Karpas-422 (cell line): ENCODE measurements at regions not wholly inside any gene's neighbourhood (a gene's known extent, or its start where the extent isn't known, plus 50 kb on each side); places are given as distances from the start of the nearest gene placed in this dataset.
"Not testable (repeated sequence)": the region's sequence is repeated elsewhere in the genome, so short reads cannot be mapped to it uniquely, and the experiment has no call there.

Experiments
- DNase-seq: peaks from one replicate; pipeline ENCODE4 v3.0.0-alpha.2; 2015
- H2AFZ ChIP-seq: fragments of 200-600 bp; sonication (generic); 2 replicates; pipeline ENCODE4 v1.6.1; 2014; ENCODE audit warnings: antibody characterized with exemption, low read length, mixed read lengths
- H3K27ac ChIP-seq: fragments of 200-600 bp; sonication (generic); 2 replicates; pipeline ENCODE4 v1.5.1; 2014; ENCODE audit warnings: mild to moderate bottlenecking, low read length, moderate library complexity
- H3K27me3 ChIP-seq: fragments of 200-600 bp; sonication (generic); 2 replicates; pipeline ENCODE4 v1.6.1; 2014; ENCODE audit warnings: low read length, mixed read lengths
- H3K36me3 ChIP-seq: fragments of 200-600 bp; sonication (generic); 2 replicates; pipeline ENCODE4 v1.6.1; 2014; ENCODE audit warnings: low read length, mixed read lengths; ENCODE audit not compliant: insufficient read depth
- H3K4me1 ChIP-seq: fragments of 200-600 bp; sonication (generic); 2 replicates; pipeline ENCODE4 v1.6.1; 2014; ENCODE audit warnings: mild to moderate bottlenecking, low read length, mixed read lengths
- H3K4me2 ChIP-seq: fragments of 200-600 bp; sonication (generic); 2 replicates; pipeline ENCODE4 v1.6.1; 2014; ENCODE audit warnings: low read length, low read depth, mild to moderate bottlenecking; ENCODE audit not compliant: poor library complexity, severe bottlenecking
- H3K4me3 ChIP-seq: fragments of 200-600 bp; sonication (generic); 2 replicates; pipeline ENCODE4 v1.5.1; 2014; ENCODE audit warnings: mild to moderate bottlenecking, antibody characterized with exemption, low read length, mixed read lengths
- H3K79me2 ChIP-seq: fragments of 200-600 bp; sonication (generic); 2 replicates; pipeline ENCODE4 v1.6.1; 2014; ENCODE audit warnings: mild to moderate bottlenecking, low read length, mixed read lengths
- H3K9ac ChIP-seq: fragments of 200-600 bp; sonication (generic); 2 replicates; pipeline ENCODE4 v1.6.0; 2014; ENCODE audit warnings: low read length
- H3K9me2 ChIP-seq: fragments of 200-600 bp; sonication (generic), shearing (Covaris generic); replicated peaks from 2 replicates; pipeline ENCODE4 v1.6.0; 2014; ENCODE audit warnings: mild to moderate bottlenecking, low read length, moderate library complexity; ENCODE audit not compliant: insufficient read depth
- H3K9me3 ChIP-seq: fragments of 300-700, 200-600 bp; sonication (generic); 2 replicates; pipeline ENCODE4 v1.6.1; 2014; ENCODE audit warnings: low read length, mixed read lengths
- H4K20me1 ChIP-seq: fragments of 200-600 bp; sonication (generic); 2 replicates; pipeline ENCODE4 v1.6.1; 2014; ENCODE audit warnings: mild to moderate bottlenecking, antibody characterized with exemption, low read length, low read depth; ENCODE audit not compliant: insufficient read depth

- Histone ChIP-seq H3K79me2 (no peaks in the 10 kb centered on the region), H3K4me1 (no peaks in the 10 kb centered on the region), H3K9ac (no peak overlapping the region), H3K9me2 (no peaks in the 10 kb centered on the region), H3K36me3 (no peaks in the 10 kb centered on the region), H3K9me3 (no peaks in the 10 kb centered on the region), H2AFZ (no peak overlapping the region), H3K4me3 (no peak overlapping the region), H3K4me2 (no peak overlapping the region), H4K20me1 (no peaks in the 10 kb centered on the region), H3K27me3 (no peaks in the 10 kb centered on the region), H3K27ac (no peak overlapping the region)
- DNase-seq, result no peak
Measured at GRCh38 chr2:34787341-34787740, 1188.2 kb upstream of the FAM98A start.

- Histone ChIP-seq H3K36me3 (no peaks in the 10 kb centered on the region), H3K4me3 (no peak overlapping the region), H3K4me2 (no peak overlapping the region), H2AFZ (no peak overlapping the region), H4K20me1 (no peaks in the 10 kb centered on the region), H3K27me3 (no peaks in the 10 kb centered on the region), H3K9me2 (no peaks in the 10 kb centered on the region), H3K9me3 (no peaks in the 10 kb centered on the region; the same call in 1 of the 2 replicates), H3K27ac (no peak overlapping the region), H3K9ac (no peak overlapping the region), H3K79me2 (no peaks in the 10 kb centered on the region), H3K4me1 (no peaks in the 10 kb centered on the region)
- no peak for DNase-seq
Measured at GRCh38 chr2:34785206-34785785, 1186.2 kb upstream of the FAM98A start.

GRCh38 chr2:34784701-34785100, 1185.6 kb upstream of the FAM98A start:
- Histone ChIP-seq H3K79me2 (no peaks in the 10 kb centered on the region), H3K27ac (no peak overlapping the region), H3K9ac (no peak overlapping the region), H3K4me2 (no peak overlapping the region), H2AFZ (no peak overlapping the region), H3K9me2 (no peaks in the 10 kb centered on the region), H3K4me1 (no peaks in the 10 kb centered on the region), H4K20me1 (no peaks in the 10 kb centered on the region), H3K27me3 (no peaks in the 10 kb centered on the region), H3K9me3 (no peaks in the 10 kb centered on the region; the same call in 1 of the 2 replicates), H3K4me3 (no peak overlapping the region), H3K36me3 (no peaks in the 10 kb centered on the region)
- no peak for DNase-seq

- H3K4me2 ChIP-seq, H3K79me2 ChIP-seq, DNase-seq, H3K4me3 ChIP-seq, H3K4me1 ChIP-seq, H4K20me1 ChIP-seq, H3K27me3 ChIP-seq, H3K9ac ChIP-seq, H3K27ac ChIP-seq, H3K36me3 ChIP-seq, H2AFZ ChIP-seq, H3K9me2 ChIP-seq: not testable (repeated sequence)
- H3K9me3 ChIP-seq, result peaks cover 13% of the 10 kb centered on the region; the same call in 1 of the 2 replicates
Measured at GRCh38 chr2:34750742-34751141, 1151.6 kb upstream of the FAM98A start.

- no peaks in the 10 kb centered on the region for H3K79me2 ChIP-seq
- H3K9me3 ChIP-seq, result peaks cover 10% of the 10 kb centered on the region; the same call in 1 of the 2 replicates
- H3K4me3 ChIP-seq, result no peak overlapping the region
- H3K9me2 ChIP-seq, result no peaks in the 10 kb centered on the region
- no peaks in the 10 kb centered on the region for H3K36me3 ChIP-seq
- H3K27ac ChIP-seq, result no peak overlapping the region
- H3K4me1 ChIP-seq, result no peaks in the 10 kb centered on the region
- no peak overlapping the region for H2AFZ ChIP-seq
- no peaks in the 10 kb centered on the region for H4K20me1 ChIP-seq
- H3K27me3 ChIP-seq, result no peaks in the 10 kb centered on the region
- H3K9ac ChIP-seq, result no peak overlapping the region
- H3K4me2 ChIP-seq, result no peak overlapping the region
- no peak for DNase-seq
Measured at GRCh38 chr2:34747643-34748042, 1148.5 kb upstream of the FAM98A start.

GRCh38 chr2:34738691-34739090, 1139.6 kb upstream of the FAM98A start:
- Histone ChIP-seq H3K4me1 (no peaks in the 10 kb centered on the region), H3K9ac (no peak overlapping the region), H3K4me3 (no peak overlapping the region)

GRCh38 chr2:34737146-34737545, 1138.0 kb upstream of the FAM98A start:
- no peak overlapping the region for H3K4me3 ChIP-seq
- no peak overlapping the region for H3K27ac ChIP-seq
- DNase-seq, result no peak

More at GRCh38 chr2:34738691-34739090, 1139.6 kb upstream of the FAM98A start:
- DNase-seq, result no peak
- no peak overlapping the region for H3K27ac ChIP-seq
- no peaks in the 10 kb centered on the region for H3K9me2 ChIP-seq
- H4K20me1 ChIP-seq, result no peaks in the 10 kb centered on the region
- H2AFZ ChIP-seq, result no peak overlapping the region
- H3K79me2 ChIP-seq, result no peaks in the 10 kb centered on the region
- H3K36me3 ChIP-seq, result no peaks in the 10 kb centered on the region
- H3K27me3 ChIP-seq, result no peaks in the 10 kb centered on the region
- H3K9me3 ChIP-seq, result no peaks in the 10 kb centered on the region
- H3K4me2 ChIP-seq, result no peak overlapping the region

GRCh38 chr2:34736482-34736881, 1137.4 kb upstream of the FAM98A start:
- Histone ChIP-seq H3K9me2 (no peaks in the 10 kb centered on the region), H3K4me3 (no peak overlapping the region), H3K9me3 (no peaks in the 10 kb centered on the region), H4K20me1 (no peaks in the 10 kb centered on the region), H3K27me3 (no peaks in the 10 kb centered on the region), H2AFZ (no peak overlapping the region), H3K4me1 (no peaks in the 10 kb centered on the region), H3K79me2 (no peaks in the 10 kb centered on the region), H3K27ac (no peak overlapping the region), H3K9ac (no peak overlapping the region), H3K4me2 (no peak overlapping the region), H3K36me3 (no peaks in the 10 kb centered on the region)
- DNase-seq, result no peak

More at GRCh38 chr2:34737146-34737545, 1138.0 kb upstream of the FAM98A start:
- no peaks in the 10 kb centered on the region for H3K79me2 ChIP-seq
- H4K20me1 ChIP-seq, result no peaks in the 10 kb centered on the region
- H3K27me3 ChIP-seq, result no peaks in the 10 kb centered on the region
- no peak overlapping the region for H2AFZ ChIP-seq
- no peaks in the 10 kb centered on the region for H3K9me3 ChIP-seq
- no peaks in the 10 kb centered on the region for H3K36me3 ChIP-seq
- H3K4me1 ChIP-seq, result no peaks in the 10 kb centered on the region
- no peaks in the 10 kb centered on the region for H3K9me2 ChIP-seq
- H3K4me2 ChIP-seq, result no peak overlapping the region
- H3K9ac ChIP-seq, result no peak overlapping the region
